Hepatocyte (in vitro differentiated cells): ENCODE measurements at regions not wholly inside any gene's neighbourhood (a gene's known extent, or its start where the extent isn't known, plus 50 kb on each side); places are given as distances from the start of the nearest gene placed in this dataset.

Experiments
- DNase-seq: peaks from one replicate; pipeline ENCODE4 v3.0.0-alpha.2; 2016; ENCODE audit warnings: low spot score
- H2AFZ ChIP-seq: fragments of 200-600 bp; sonication (generic); 2 replicates; pipeline ENCODE4 v1.6.0; 2016; ENCODE audit warnings: antibody characterized with exemption, mild to moderate bottlenecking
- H3K27ac ChIP-seq: fragments of 200-600 bp; sonication (generic); 2 replicates; pipeline ENCODE4 v1.5.1; 2016; ENCODE audit warnings: mild to moderate bottlenecking
- H3K27me3 ChIP-seq: fragments of 200-600 bp; sonication (generic); 2 replicates; pipeline ENCODE4 v1.6.1; 2016
- H3K36me3 ChIP-seq: fragments of 200-600 bp; sonication (generic); replicated peaks from 2 replicates; pipeline ENCODE4 v1.5.1; 2016; ENCODE audit warnings: low read depth; ENCODE audit not compliant: insufficient read depth
- H3K4me1 ChIP-seq: fragments of 200-600 bp; sonication (generic); 2 replicates; pipeline ENCODE4 v1.5.1; 2016; ENCODE audit warnings: mild to moderate bottlenecking, moderate library complexity; ENCODE audit not compliant: insufficient read depth
- H3K4me2 ChIP-seq: fragments of 200-600 bp; sonication (generic); 2 replicates; pipeline ENCODE4 v1.6.0; 2016
- H3K4me3 ChIP-seq: fragments of 200-600 bp; sonication (generic); 2 replicates; pipeline ENCODE4 v1.5.1; 2016; ENCODE audit warnings: mild to moderate bottlenecking
- H3K79me2 ChIP-seq: fragments of 200-600 bp; sonication (generic); 2 replicates; pipeline ENCODE4 v1.6.0; 2017; ENCODE audit warnings: mild to moderate bottlenecking
- H3K9me2 ChIP-seq: fragments of 200-600 bp; sonication (generic); replicated peaks from 2 replicates; pipeline ENCODE4 v1.6.0; 2017; ENCODE audit warnings: mild to moderate bottlenecking; ENCODE audit not compliant: insufficient read depth
- H3K9me3 ChIP-seq: fragments of 200-600 bp; sonication (generic); 2 replicates; pipeline ENCODE4 v1.5.1; 2016; ENCODE audit warnings: low read depth, mild to moderate bottlenecking
- H4K20me1 ChIP-seq: fragments of 200-600 bp; sonication (generic); 2 replicates; pipeline ENCODE4 v1.6.0; 2016; ENCODE audit warnings: mild to moderate bottlenecking; ENCODE audit not compliant: insufficient read depth, poor library complexity, severe bottlenecking
- CTCF ChIP-seq: fragments of 200-600 bp; sonication (generic); IDR thresholded peaks from 2 replicates; pipeline ENCODE4 v1.5.1; 2016; ENCODE audit warnings: antibody characterized with exemption, mild to moderate bottlenecking; ENCODE audit not compliant: poor library complexity
- EZH2 ChIP-seq: fragments of 200-600 bp; sonication (generic); IDR thresholded peaks from 2 replicates; pipeline ENCODE4 v1.6.1; 2016; ENCODE audit warnings: antibody characterized with exemption, mild to moderate bottlenecking, borderline replicate concordance
- EZH2phosphoT487 ChIP-seq: fragments of 200-600 bp; sonication (generic); IDR thresholded peaks from one replicate; pipeline ENCODE4 v1.6.1; 2018; ENCODE audit warnings: antibody characterized with exemption, mild to moderate bottlenecking, low read depth, moderate library complexity; ENCODE audit not compliant: unreplicated experiment, severe bottlenecking
- WGBS: methylation state at CpG from one replicate; pipeline ENCODE4 v1.1.6; 2016; ENCODE audit warnings: low lambda C conversion rate; ENCODE audit errors: missing lambda C conversion rate; 5-methylcytosine and 5-hydroxymethylcytosine counted together

DNA sequence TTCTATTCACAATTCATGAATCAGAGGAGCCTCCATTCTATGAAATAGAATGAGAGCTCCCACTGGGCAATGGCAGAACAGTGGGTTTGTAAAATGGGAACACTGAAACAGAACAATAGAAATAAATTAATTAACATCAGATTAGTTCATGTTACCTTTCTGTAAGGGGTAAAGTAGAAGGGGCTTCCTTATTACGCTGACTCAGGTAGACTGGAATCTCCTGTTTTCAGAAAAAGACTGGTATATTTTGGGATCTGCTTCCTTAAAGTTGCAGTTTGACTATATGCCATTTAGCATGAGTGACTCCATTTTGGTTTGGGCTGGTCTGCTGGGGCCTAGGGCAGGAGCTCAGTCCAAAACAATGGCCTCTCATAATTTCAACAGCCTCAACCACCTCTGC lies 52.8 kb upstream of the ZFAND3 start:
- Histone ChIP-seq H4K20me1 (no peaks in the 10 kb centered on the region), H3K4me2 (no peak overlapping the region), H3K4me3 (no peak overlapping the region), H3K36me3 (no peaks in the 10 kb centered on the region), H3K79me2 (no peaks in the 10 kb centered on the region), H3K9me3 (no peaks in the 10 kb centered on the region), H3K27me3 (no peaks in the 10 kb centered on the region), H3K27ac (no peak overlapping the region), H2AFZ (no peak overlapping the region), H3K9me2 (no peaks in the 10 kb centered on the region), H3K4me1 (peaks cover 6% of the 10 kb centered on the region)
- no peak for TF ChIP-seq EZH2
- no peak for TF ChIP-seq EZH2phosphoT487
- no peak for TF ChIP-seq CTCF
- no peak for DNase-seq
- 94% methylated on average over 1 of the region's 1 CpG for WGBS

DNA sequence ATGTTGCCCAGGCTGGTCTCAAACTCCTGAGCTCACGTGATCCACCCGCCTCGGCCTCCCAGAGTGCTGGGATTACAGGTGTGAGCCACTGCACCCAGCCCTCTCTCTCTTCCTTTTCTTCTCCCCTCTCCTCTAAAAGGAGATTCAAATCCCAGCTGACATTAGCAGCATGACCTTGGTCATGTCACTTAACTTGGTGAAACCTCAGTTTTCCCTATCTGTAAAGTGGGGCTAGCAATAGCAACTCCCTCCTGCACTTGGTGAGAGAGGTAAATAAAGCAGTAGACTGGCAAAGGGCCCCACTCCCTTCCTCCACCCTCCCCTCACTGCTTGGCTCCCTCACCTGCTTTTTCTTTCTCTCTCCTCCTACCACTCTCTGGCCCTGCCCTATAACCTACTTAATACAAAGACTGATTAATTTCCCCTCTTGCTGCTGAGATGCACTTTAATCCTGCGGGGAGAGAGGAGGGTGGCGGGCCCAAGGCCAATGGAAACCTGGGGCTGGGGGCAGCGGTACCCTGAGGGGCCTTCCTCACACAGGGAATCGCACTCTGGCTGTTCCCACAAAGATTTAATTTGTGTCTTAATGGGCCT lies 54.2 kb upstream of the ZFAND3 start:
- Histone ChIP-seq H4K20me1 (no peaks in the 10 kb centered on the region), H3K9me3 (no peaks in the 10 kb centered on the region), H3K4me3 (no peak overlapping the region), H3K27ac (no peak overlapping the region), H3K4me2 (no peak overlapping the region), H2AFZ (no peak overlapping the region), H3K4me1 (peaks cover 10% of the 10 kb centered on the region), H3K9me2 (no peaks in the 10 kb centered on the region), H3K27me3 (no peaks in the 10 kb centered on the region), H3K79me2 (no peaks in the 10 kb centered on the region), H3K36me3 (no peaks in the 10 kb centered on the region)
- TF ChIP-seq EZH2phosphoT487 (no peak), EZH2 (no peak), CTCF (no peak)
- 72% methylated on average over 7 of the region's 7 CpGs for WGBS
- DNase-seq: no peak

DNA sequence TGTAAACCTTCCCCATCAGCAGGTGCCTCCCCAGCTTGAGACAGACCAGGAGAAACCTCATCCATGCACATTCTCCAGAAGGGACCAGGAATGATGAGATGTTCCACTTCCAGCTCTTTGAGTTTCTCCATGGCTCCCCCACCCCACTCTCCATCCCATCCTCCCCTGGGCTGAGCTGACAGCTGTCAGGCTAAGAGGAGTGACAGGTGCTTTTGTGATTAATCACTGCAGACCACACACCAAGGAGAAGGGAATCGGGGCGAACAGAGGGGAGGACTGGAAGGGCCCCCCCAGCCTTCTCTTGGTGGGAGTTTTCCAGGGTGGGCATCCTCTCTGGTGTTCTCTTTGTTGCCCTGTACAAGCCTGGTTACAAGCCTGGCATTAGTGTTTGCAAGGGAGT lies 56.1 kb upstream of the ZFAND3 start:
- H3K4me1 ChIP-seq: peaks cover 16% of the 10 kb centered on the region
- WGBS: 87% methylated on average over 2 of the region's 2 CpGs
- no peak overlapping the region for H2AFZ ChIP-seq

More for the DNA sequence above, 56.1 kb upstream of the ZFAND3 start:
- DNase-seq: no peak
- no peaks in the 10 kb centered on the region for H3K27me3 ChIP-seq
- no peaks in the 10 kb centered on the region for H3K36me3 ChIP-seq
- H3K9me3 ChIP-seq: no peaks in the 10 kb centered on the region
- no peaks in the 10 kb centered on the region for H3K9me2 ChIP-seq
- no peak for TF ChIP-seq EZH2
- no peak for TF ChIP-seq EZH2phosphoT487
- TF ChIP-seq CTCF: no peak
- H3K27ac ChIP-seq: no peak overlapping the region
- no peak overlapping the region for H3K4me2 ChIP-seq
- no peaks in the 10 kb centered on the region for H3K79me2 ChIP-seq
- H4K20me1 ChIP-seq: no peaks in the 10 kb centered on the region
- no peak overlapping the region for H3K4me3 ChIP-seq
